Fibroblast of villous mesenchyme (primary cell): ENCODE measurements at regions not wholly inside any gene's neighbourhood (a gene's known extent, or its start where the extent isn't known, plus 50 kb on each side); places are given as distances from the start of the nearest gene placed in this dataset.

ENCODE experiments used
- DNase-seq: peaks from one replicate; pipeline ENCODE4 v3.0.0-alpha.2; 2010; ENCODE audit warnings: low read depth
- H3K4me3 ChIP-seq: 2 replicates; pipeline ENCODE4 v1.5.1; 2011; ENCODE audit warnings: low read depth, mild to moderate bottlenecking, low read length
- CTCF ChIP-seq: IDR thresholded peaks from 2 replicates; pipeline ENCODE4 v1.5.1; 2012; ENCODE audit warnings: low read depth, mild to moderate bottlenecking, low read length; ENCODE audit not compliant: insufficient read depth

GRCh38 chr6:82589509-82590206 lies 226.0 kb downstream of the TPBG start:
- peak; percentile 28 for TF ChIP-seq CTCF
- peak; percentile 76 for DNase-seq
- no peak overlapping the region for H3K4me3 ChIP-seq

- no peak overlapping the region for H3K4me3 ChIP-seq
- TF ChIP-seq CTCF, result no peak
- DNase-seq, result no peak
These were observed 233.6 kb downstream of the TPBG start for GRCh38 chr6:82597201-82597600.

GRCh38 chr6:82602776-82603175 lies 239.2 kb downstream of the TPBG start:
- H3K4me3 ChIP-seq, result no peak overlapping the region
- no peak for TF ChIP-seq CTCF
- DNase-seq, result no peak

- no peak for TF ChIP-seq CTCF
- no peak for DNase-seq
- H3K4me3 ChIP-seq, result no peak overlapping the region
These were observed 240.3 kb downstream of the TPBG start for GRCh38 chr6:82603871-82604270.

GRCh38 chr6:82607998-82608725 lies 244.5 kb downstream of the TPBG start:
- no peak for DNase-seq
- no peak overlapping the region for H3K4me3 ChIP-seq
- TF ChIP-seq CTCF, result no peak

- H3K4me3 ChIP-seq, result no peak overlapping the region
- DNase-seq, result no peak
- TF ChIP-seq CTCF, result no peak
These were observed 245.2 kb downstream of the TPBG start for GRCh38 chr6:82608781-82609180.
